Peyer's patch (tissue), 4 donors: ENCODE measurements at regions not wholly inside any gene's neighbourhood (a gene's known extent, or its start where the extent isn't known, plus 50 kb on each side); places are given as distances from the start of the nearest gene placed in this dataset.

Experiments
- DNase-seq, 3 donors: peaks; one replicate each; pipeline ENCODE4 v3.0.0-alpha.2; 2017 to 2019
- H3K27ac ChIP-seq, 4 donors: fragments of 200-600 bp; sonication (generic); one replicate each; pipeline ENCODE4 v1.5.1; 2016 to 2019
- H3K27me3 ChIP-seq, 2 donors: fragments of 200-600 bp; sonication (generic); one replicate each; pipeline ENCODE4 v1.5.1; 2019
- H3K36me3 ChIP-seq, 3 donors: fragments of 200-600 bp; sonication (generic); one replicate each; pipeline ENCODE4 v1.5.1; 2016 to 2019
- H3K4me1 ChIP-seq, 4 donors: fragments of 200-600 bp; sonication (generic); one replicate each; pipeline ENCODE4 v1.5.1; 2016 to 2019
- H3K4me3 ChIP-seq, 4 donors: fragments of 200-600 bp; sonication (generic); 1 replicate in 3 of 4; 2 replicates in 1 of 4; pipeline ENCODE4 v1.5.1; 2016 to 2019; ENCODE audit warnings: mild to moderate bottlenecking in 1 of 4
- H3K9me3 ChIP-seq, 4 donors: fragments of 200-600 bp; sonication (generic); one replicate each; pipeline ENCODE4 v1.5.1; 2016 to 2019; ENCODE audit warnings: mild to moderate bottlenecking in 1 of 4
- POLR2A ChIP-seq, 2 donors: fragments of 450-650 bp; IDR thresholded peaks; one replicate each; pipeline ENCODE4 v1.5.1; 2017; ENCODE audit warnings: antibody characterized with exemption in 2 of 2, mild to moderate bottlenecking in 2 of 2, moderate library complexity in 2 of 2
- TF ChIP-seq, protein P1 (sequence below), 6 experiments: fragments of 450-650 bp in 4 of 6; fragments of 200-600 bp in 2 of 6; sonication (generic) in 1 of 6; IDR thresholded peaks; one replicate each; pipeline ENCODE4 v1.5.1; 2017 to 2019; ENCODE audit warnings: antibody characterized with exemption in 6 of 6, mild to moderate bottlenecking in 3 of 6, moderate library complexity in 1 of 6

DNA sequence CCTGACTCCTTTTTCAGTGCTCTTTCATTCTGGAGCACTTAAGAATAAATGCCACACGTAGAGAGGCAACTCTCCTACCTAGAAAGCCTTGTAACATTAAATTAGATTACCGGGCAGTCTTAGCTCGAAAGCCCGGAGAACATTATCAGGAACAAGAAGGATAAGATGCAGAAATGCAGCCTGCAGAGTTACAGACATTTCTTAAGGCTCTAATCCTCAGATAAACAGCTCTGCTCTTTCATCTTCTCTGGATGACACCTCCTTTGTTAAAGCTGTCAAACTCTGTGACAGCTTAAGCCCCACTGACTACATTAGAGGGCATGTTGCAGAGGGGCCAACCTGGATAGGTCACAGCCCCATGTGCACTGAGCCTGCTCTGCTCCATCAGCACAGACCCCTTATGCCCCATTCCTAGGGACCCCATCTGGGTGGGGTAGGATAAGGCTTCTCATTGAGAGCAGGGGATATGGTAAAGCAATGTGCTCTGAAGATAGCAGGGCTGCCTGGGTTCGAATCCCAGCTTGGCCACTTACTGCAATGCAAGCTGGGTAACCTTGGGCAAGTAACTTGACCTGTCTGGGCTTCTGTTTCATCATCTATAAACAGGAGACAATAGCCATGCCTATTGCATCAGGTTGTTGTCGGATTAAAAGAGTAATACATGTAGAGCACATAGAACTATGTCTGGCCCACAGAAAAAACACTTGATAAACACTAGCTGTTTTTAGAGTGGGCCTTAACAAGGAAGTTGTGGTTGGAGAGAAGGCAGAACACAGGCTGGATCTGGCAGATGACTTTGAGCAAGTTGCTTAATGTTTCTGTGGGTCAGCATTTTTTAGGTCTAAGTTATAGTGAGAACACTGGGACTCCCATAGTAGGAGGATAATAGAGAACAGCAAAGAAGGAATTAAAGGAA is 111.4 kb downstream of the THNSL2 start:
- DNase-seq: no peak
- H3K27me3 ChIP-seq: no peaks in the 10 kb centered on the region
- no peaks in the 10 kb centered on the region for H3K9me3 ChIP-seq
- H3K4me1 ChIP-seq: no peaks in the 10 kb centered on the region
- no peak overlapping the region for H3K4me3 ChIP-seq
- no peak for TF ChIP-seq POLR2A (IDR thresholded peaks at IDR 0.05)
- TF ChIP-seq, protein P1, sequence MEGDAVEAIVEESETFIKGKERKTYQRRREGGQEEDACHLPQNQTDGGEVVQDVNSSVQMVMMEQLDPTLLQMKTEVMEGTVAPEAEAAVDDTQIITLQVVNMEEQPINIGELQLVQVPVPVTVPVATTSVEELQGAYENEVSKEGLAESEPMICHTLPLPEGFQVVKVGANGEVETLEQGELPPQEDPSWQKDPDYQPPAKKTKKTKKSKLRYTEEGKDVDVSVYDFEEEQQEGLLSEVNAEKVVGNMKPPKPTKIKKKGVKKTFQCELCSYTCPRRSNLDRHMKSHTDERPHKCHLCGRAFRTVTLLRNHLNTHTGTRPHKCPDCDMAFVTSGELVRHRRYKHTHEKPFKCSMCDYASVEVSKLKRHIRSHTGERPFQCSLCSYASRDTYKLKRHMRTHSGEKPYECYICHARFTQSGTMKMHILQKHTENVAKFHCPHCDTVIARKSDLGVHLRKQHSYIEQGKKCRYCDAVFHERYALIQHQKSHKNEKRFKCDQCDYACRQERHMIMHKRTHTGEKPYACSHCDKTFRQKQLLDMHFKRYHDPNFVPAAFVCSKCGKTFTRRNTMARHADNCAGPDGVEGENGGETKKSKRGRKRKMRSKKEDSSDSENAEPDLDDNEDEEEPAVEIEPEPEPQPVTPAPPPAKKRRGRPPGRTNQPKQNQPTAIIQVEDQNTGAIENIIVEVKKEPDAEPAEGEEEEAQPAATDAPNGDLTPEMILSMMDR (IDR thresholded peaks at IDR 0.05): no peak
- no peak overlapping the region for H3K27ac ChIP-seq
- H3K36me3 ChIP-seq: no peaks in the 10 kb centered on the region

DNA sequence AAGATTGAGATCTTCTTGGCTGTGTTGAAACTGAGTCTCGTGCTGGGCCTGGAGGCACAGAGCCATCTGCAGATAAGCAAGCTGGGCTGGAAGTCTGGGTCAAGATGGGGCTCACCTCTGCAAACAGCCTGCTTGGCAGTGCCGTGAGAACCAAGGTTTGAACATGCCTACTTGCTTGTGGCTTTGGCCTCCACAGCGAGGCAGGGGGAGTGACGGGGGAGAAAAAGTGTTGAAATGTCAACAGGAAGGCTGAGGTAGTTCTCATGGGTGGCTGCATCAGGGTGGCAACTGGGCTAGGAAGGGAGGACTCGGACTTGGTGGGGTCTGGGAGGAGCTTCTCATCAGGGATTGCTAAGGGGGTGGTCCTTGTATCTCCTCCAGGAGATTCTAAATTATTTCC is 99.7 kb downstream of the THNSL2 start:
- Histone ChIP-seq H3K9me3 (no peaks in the 10 kb centered on the region), H3K27me3 (no peaks in the 10 kb centered on the region), H3K4me3 (no peak overlapping the region), H3K27ac (no peak overlapping the region), H3K4me1 (no peaks in the 10 kb centered on the region), H3K36me3 (no peaks in the 10 kb centered on the region)
- no peak for TF ChIP-seq POLR2A (IDR thresholded peaks at IDR 0.05)
- TF ChIP-seq, protein P1 (IDR thresholded peaks at IDR 0.05): no peak
- no peak for DNase-seq

DNA sequence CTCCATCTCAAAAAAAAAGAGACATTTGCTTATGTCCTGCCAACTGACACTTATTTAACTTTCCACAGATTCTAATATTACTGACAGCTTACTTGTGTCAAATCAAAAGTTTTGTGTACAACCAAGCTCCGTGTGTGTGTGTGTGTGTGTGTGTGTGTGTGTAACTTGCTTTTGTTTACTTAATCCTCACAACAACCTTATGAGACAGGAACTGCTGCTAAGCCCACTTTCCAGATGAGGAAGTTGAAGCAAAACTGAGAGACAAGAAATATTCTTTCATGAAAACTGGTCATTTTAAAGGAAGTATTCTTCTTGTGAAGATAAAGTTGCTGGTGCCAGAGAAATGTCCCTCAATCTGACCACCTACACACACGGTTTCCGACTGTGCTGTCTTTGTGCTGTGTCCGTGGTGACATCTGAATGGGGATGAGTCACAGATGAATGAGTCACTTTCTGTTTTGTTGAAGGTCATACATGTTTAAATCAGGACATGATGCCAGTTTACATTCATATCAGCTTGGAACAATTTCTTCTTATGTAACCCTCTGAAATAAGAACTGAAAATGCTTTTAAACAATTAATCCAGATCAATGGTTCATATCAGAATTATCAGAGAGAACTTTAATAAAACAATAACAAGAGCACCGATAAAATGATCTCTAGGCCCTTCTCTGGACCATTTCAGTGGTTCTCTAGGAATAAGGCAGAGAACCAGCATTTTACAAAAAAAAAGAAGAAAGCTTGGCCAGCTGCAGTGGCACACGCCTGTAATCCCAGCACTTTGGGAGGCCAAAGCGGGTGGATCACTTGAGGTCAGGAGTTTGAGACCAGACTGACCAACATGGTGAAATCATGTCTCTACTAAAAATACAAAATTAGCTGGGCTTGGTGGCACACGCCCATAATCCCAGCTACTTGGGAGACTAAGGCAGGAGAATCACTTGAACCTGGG is 95.5 kb downstream of the THNSL2 start:
- H3K4me3 ChIP-seq: no peak overlapping the region
- TF ChIP-seq, protein P1 (IDR thresholded peaks at IDR 0.05): no peak
- no peak for TF ChIP-seq POLR2A (IDR thresholded peaks at IDR 0.05)
- H3K9me3 ChIP-seq: no peaks in the 10 kb centered on the region
- no peaks in the 10 kb centered on the region for H3K4me1 ChIP-seq
- no peak for DNase-seq
- peak overlapping the region in 2 of 4 donors; percentile 0 to 26 for H3K27ac ChIP-seq
- H3K27me3 ChIP-seq: no peaks in the 10 kb centered on the region
- H3K36me3 ChIP-seq: no peaks in the 10 kb centered on the region

DNA sequence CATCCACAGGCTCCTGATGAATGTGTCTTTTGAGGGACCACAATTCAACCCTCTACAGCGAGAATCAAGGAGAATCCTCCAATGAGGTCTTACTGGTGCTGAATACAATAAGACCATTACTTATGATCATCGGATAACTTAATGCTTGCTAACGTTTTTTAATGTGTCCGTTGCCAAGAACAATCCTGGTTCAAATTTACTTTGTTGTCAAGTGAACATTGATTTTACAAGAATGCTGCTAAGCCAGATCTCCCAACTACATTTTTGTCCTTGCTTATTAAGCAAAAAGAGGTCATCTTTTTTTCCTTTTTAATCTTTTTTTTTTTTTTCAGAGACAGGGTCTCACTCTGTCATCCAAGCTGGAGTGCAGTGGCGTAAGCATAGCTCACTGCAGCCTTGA is 93.7 kb downstream of the THNSL2 start:
- Histone ChIP-seq H3K4me3 (no peak overlapping the region), H3K36me3 (no peaks in the 10 kb centered on the region), H3K9me3 (no peaks in the 10 kb centered on the region), H3K27me3 (no peaks in the 10 kb centered on the region), H3K27ac (no peak overlapping the region), H3K4me1 (no peaks in the 10 kb centered on the region)
- no peak for TF ChIP-seq POLR2A (IDR thresholded peaks at IDR 0.05)
- TF ChIP-seq, protein P1 (IDR thresholded peaks at IDR 0.05): no peak
- no peak for DNase-seq

DNA sequence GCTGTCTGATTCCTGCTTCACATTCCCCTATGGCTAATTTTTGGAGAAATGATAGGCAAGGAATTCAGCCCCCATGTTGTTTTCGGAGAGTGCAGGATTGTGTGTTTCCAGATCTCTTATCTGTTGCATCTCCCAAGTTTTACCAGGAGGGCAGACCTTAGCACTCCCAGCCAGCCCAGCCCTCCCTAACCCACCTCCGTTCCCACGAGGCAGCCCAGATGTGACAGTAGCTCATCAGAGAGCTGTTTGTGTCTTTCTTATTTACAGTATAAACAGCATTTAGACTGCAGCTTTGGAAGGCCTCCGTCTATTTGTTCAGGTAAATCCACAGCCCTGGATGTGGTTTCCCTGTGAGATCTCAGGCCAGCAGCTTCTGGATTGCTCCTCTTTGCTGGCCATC is 91.6 kb downstream of the THNSL2 start:
- Histone ChIP-seq H3K27ac (no peak overlapping the region), H3K4me3 (no peak overlapping the region), H3K36me3 (no peaks in the 10 kb centered on the region), H3K4me1 (no peaks in the 10 kb centered on the region), H3K9me3 (no peaks in the 10 kb centered on the region), H3K27me3 (no peaks in the 10 kb centered on the region)
- no peak for TF ChIP-seq POLR2A (IDR thresholded peaks at IDR 0.05)
- TF ChIP-seq, protein P1 (IDR thresholded peaks at IDR 0.05): no peak
- DNase-seq: no peak
